ENCODE measurements at regions not wholly inside any gene's neighbourhood (a gene's known extent, or its start where the extent isn't known, plus 50 kb on each side); places are given as distances from the start of the nearest gene placed in this dataset.
"Not testable (repeated sequence)": the region's sequence is repeated elsewhere in the genome, so short reads cannot be mapped to it uniquely, and the experiment has no call there.

DNA sequence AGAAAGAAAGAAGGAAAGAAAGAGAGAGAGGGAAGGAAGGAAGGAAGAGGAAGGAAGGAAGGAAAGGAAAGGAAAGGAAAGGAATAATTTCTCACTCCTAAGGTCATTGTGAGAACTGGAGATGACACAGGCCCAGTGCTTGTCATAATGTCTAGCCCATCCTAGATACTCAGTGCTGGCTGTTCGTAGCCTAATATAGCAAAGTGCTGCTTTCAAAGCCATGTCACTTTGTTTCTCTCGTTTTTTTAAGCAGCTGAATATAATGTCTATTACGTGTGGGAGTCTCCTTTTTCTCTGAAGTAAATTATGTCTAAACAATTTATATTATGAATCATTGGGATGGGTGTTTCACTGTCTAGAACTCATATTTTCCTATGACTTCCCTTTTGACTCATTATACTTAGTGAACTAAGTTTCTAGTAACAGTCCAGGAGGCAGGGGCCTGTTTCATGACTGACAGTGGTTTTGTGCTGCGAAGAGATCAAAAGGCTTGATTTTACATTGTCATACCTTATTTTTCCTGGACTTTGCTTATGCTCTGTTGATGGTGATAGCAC is 327.0 kb upstream of the ZFP42 start:
- Histone ChIP-seq H3K14ac (ENCODE audit: insufficient read depth, low read length) (no peak overlapping the region), H4K91ac (ENCODE audit: insufficient read length, low read depth, low read length) (no peak overlapping the region), H3K79me2 (ENCODE audit: insufficient read depth, low read length) (no peaks in the 10 kb centered on the region), H3K4ac (ENCODE audit: low read depth, low read length) (no peak overlapping the region), H4K20me1 (ENCODE audit: control insufficient read depth, insufficient read depth, insufficient read length) (no peaks in the 10 kb centered on the region), H3K23me2 (ENCODE audit: insufficient read length, low read depth, low read length, poor library complexity, severe bottlenecking) (no peaks in the 10 kb centered on the region), H2BK12ac (ENCODE audit: insufficient read length, low read depth, low read length) (no peak overlapping the region), H3K4me2 (ENCODE audit: insufficient read depth, insufficient read length, low read length) (no peak overlapping the region), H3K18ac (ENCODE audit: insufficient read length, low read depth, low read length) (no peak overlapping the region), H2BK20ac (ENCODE audit: low read depth, low read length, poor library complexity, severe bottlenecking) (no peak overlapping the region), H2BK120ac (ENCODE audit: low read depth, low read length, poor library complexity, severe bottlenecking) (no peak overlapping the region), H3K4me1 (ENCODE audit: insufficient read depth, low read length) (no peaks in the 10 kb centered on the region), H3K56ac (ENCODE audit: insufficient read length, low read depth, low read length) (no peak overlapping the region), H4K5ac (ENCODE audit: insufficient read length, low read depth, low read length) (no peak overlapping the region), H3K27me3 (ENCODE audit: insufficient read depth, low read length) (no peaks in the 10 kb centered on the region), H3K27ac (ENCODE audit: insufficient read length, low read depth, low read length) (no peak overlapping the region), H4K8ac (replicated peaks; ENCODE audit: insufficient read length, low read depth, low read length) (no peak overlapping the region), H2AFZ (ENCODE audit: low read length) (no peak overlapping the region), H3K9me3 (ENCODE audit: control insufficient read depth, low read depth, low read length) (no peaks in the 10 kb centered on the region), H3K79me1 (ENCODE audit: insufficient read depth, low read depth, low read length, poor library complexity, severe bottlenecking) (no peaks in the 10 kb centered on the region), H2BK15ac (ENCODE audit: low read depth, low read length) (no peak overlapping the region), H2BK5ac (ENCODE audit: insufficient read length, low read length) (no peak overlapping the region), H3T11ph (ENCODE audit: low read length) (no peak overlapping the region), H3K23ac (ENCODE audit: insufficient read length, low read depth, low read length) (no peak overlapping the region), H3K9ac (ENCODE audit: extremely low read depth, insufficient read length, low read length) (no peak overlapping the region), H2AK5ac (ENCODE audit: insufficient read length, low read length) (no peak overlapping the region)
- no peak for DNase-seq
- TF ChIP-seq, protein P1, sequence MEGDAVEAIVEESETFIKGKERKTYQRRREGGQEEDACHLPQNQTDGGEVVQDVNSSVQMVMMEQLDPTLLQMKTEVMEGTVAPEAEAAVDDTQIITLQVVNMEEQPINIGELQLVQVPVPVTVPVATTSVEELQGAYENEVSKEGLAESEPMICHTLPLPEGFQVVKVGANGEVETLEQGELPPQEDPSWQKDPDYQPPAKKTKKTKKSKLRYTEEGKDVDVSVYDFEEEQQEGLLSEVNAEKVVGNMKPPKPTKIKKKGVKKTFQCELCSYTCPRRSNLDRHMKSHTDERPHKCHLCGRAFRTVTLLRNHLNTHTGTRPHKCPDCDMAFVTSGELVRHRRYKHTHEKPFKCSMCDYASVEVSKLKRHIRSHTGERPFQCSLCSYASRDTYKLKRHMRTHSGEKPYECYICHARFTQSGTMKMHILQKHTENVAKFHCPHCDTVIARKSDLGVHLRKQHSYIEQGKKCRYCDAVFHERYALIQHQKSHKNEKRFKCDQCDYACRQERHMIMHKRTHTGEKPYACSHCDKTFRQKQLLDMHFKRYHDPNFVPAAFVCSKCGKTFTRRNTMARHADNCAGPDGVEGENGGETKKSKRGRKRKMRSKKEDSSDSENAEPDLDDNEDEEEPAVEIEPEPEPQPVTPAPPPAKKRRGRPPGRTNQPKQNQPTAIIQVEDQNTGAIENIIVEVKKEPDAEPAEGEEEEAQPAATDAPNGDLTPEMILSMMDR (conservative IDR thresholded peaks at IDR 0.05) = no peak
- Mint-ChIP-seq H3K27me3 (ENCODE audit: low read depth) (no peaks in the 10 kb centered on the region), H3K9me3 (peaks cover 0 to 18% of the 10 kb centered on the region in 2 experiments; a peak in 2 of 5 replicates), H3K4me1 (no peaks in the 10 kb centered on the region), H3K4me3 (no peak overlapping the region), H3K36me3 (ENCODE audit: insufficient read depth in 1 of 3, low read depth in 3 of 3) (peaks cover 0 to 9% (median 2%) of the 10 kb centered on the region in 3 experiments; a peak in 6 of 7 replicates), H3K27ac (no peak overlapping the region)
- no CpG with 5 or more reads among the region's 4 CpGs for WGBS (ENCODE audit: extremely low coverage, insufficient read length, low lambda C conversion rate)

DNA sequence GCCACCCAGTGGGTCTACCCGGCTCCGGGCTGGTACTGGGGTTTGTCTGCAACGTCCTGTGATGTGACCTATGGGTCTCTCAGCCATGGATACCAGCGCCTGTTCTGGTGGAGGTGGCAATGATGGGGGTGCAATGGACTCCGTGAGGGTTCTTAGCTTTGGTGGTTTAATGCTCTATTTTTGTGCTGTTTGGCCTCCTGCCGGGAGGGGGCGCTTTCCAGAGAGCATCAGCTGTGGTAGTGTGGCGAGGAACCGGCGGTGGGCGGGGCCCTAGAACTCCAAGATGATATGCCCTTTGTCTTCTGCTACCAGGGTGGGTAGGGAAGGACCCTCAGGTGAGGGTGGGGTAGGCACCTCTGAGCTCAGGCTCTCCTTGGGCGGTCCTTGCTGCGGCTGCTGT is 324.1 kb upstream of the ZFP42 start:
- H3K9me3 ChIP-seq (ENCODE audit: control insufficient read depth, low read depth, low read length) = not testable (repeated sequence)
- WGBS (ENCODE audit: extremely low coverage, insufficient read length, low lambda C conversion rate) = no CpG with 5 or more reads among the region's 13 CpGs

More for the DNA sequence above, 324.1 kb upstream of the ZFP42 start:
- H3K4me1 ChIP-seq (ENCODE audit: insufficient read depth, low read length); H3T11ph ChIP-seq (ENCODE audit: low read length); H4K8ac ChIP-seq (replicated peaks; ENCODE audit: insufficient read length, low read depth, low read length); H3K56ac ChIP-seq (ENCODE audit: insufficient read length, low read depth, low read length); H3K36me3 Mint-ChIP-seq (ENCODE audit: insufficient read depth in 1 of 3, low read depth in 3 of 3); H3K27ac Mint-ChIP-seq; H3K23me2 ChIP-seq (ENCODE audit: insufficient read length, low read depth, low read length, poor library complexity, severe bottlenecking); H3K4me1 Mint-ChIP-seq; H2BK12ac ChIP-seq (ENCODE audit: insufficient read length, low read depth, low read length); H3K27ac ChIP-seq (ENCODE audit: insufficient read length, low read depth, low read length); H2BK15ac ChIP-seq (ENCODE audit: low read depth, low read length); H2BK20ac ChIP-seq (ENCODE audit: low read depth, low read length, poor library complexity, severe bottlenecking); H3K79me2 ChIP-seq (ENCODE audit: insufficient read depth, low read length); H2AFZ ChIP-seq (ENCODE audit: low read length); H3K79me1 ChIP-seq (ENCODE audit: insufficient read depth, low read depth, low read length, poor library complexity, severe bottlenecking); H3K4me3 Mint-ChIP-seq; H3K9ac ChIP-seq (ENCODE audit: extremely low read depth, insufficient read length, low read length); H3K23ac ChIP-seq (ENCODE audit: insufficient read length, low read depth, low read length); H2AK5ac ChIP-seq (ENCODE audit: insufficient read length, low read length); H3K4ac ChIP-seq (ENCODE audit: low read depth, low read length); H3K18ac ChIP-seq (ENCODE audit: insufficient read length, low read depth, low read length); DNase-seq; H4K91ac ChIP-seq (ENCODE audit: insufficient read length, low read depth, low read length); H3K4me2 ChIP-seq (ENCODE audit: insufficient read depth, insufficient read length, low read length); H2BK5ac ChIP-seq (ENCODE audit: insufficient read length, low read length); H3K14ac ChIP-seq (ENCODE audit: insufficient read depth, low read length); H4K20me1 ChIP-seq (ENCODE audit: control insufficient read depth, insufficient read depth, insufficient read length); H3K27me3 ChIP-seq (ENCODE audit: insufficient read depth, low read length); H4K5ac ChIP-seq (ENCODE audit: insufficient read length, low read depth, low read length); H2BK120ac ChIP-seq (ENCODE audit: low read depth, low read length, poor library complexity, severe bottlenecking); H3K27me3 Mint-ChIP-seq (ENCODE audit: low read depth): not testable (repeated sequence)
- H3K9me3 Mint-ChIP-seq = peaks cover 0 to 18% of the 10 kb centered on the region in 2 experiments; a peak in 2 of 5 replicates
